HG02870 (cell line): ENCODE measurements at regions not wholly inside any gene's neighbourhood (a gene's known extent, or its start where the extent isn't known, plus 50 kb on each side); places are given as distances from the start of the nearest gene placed in this dataset.

Experiments used
- ATAC-seq: cut with Tn5 transposase; IDR thresholded peaks from one replicate; pipeline ENCODE4 v1.9.1; 2021; ENCODE audit warnings: mild to moderate bottlenecking, moderate library complexity; ENCODE audit not compliant: unreplicated experiment

- no peak for ATAC-seq
Measured at GRCh38 chr4:175946472-175947116, 119.0 kb upstream of the WDR17 start.

GRCh38 chr4:175947117-175947722 is 118.4 kb upstream of the WDR17 start:
- ATAC-seq, result no peak

GRCh38 chr4:175951794-175952193 is 113.8 kb upstream of the WDR17 start:
- ATAC-seq, result no peak

DNA sequence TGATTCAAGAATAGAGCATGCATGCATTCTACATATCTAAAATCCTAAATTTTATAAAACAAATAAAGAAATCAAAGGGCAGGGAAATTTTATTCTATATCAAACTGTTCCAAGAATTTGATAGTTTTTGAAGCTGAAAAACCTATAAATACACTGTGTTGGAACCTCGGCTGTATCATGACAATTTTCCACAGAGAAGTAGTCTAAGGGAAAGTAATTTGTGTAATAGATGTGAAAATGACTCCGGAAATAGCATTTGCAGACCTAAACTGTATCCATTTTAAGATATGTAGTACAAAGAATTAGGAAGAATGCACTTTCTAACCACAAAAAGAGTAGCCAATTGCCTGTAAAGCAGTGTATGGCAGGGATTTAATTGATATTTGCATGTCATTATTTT is 112.5 kb upstream of the WDR17 start:
- no peak for ATAC-seq

GRCh38 chr4:175953960-175954521 is 111.6 kb upstream of the WDR17 start:
- ATAC-seq, result peak; percentile 88

- no peak for ATAC-seq
Measured at GRCh38 chr4:175954685-175955084, 111.0 kb upstream of the WDR17 start.

GRCh38 chr4:175961604-175962003 is 104.0 kb upstream of the WDR17 start:
- peak; percentile 77 for ATAC-seq

GRCh38 chr4:175970072-175970471 is 95.6 kb upstream of the WDR17 start:
- no peak for ATAC-seq

GRCh38 chr4:175970724-175971123 is 94.9 kb upstream of the WDR17 start:
- no peak for ATAC-seq

GRCh38 chr4:175971388-175972179 is 94.1 kb upstream of the WDR17 start:
- ATAC-seq, result no peak

GRCh38 chr4:175973027-175973923 is 92.4 kb upstream of the WDR17 start:
- no peak for ATAC-seq

DNA sequence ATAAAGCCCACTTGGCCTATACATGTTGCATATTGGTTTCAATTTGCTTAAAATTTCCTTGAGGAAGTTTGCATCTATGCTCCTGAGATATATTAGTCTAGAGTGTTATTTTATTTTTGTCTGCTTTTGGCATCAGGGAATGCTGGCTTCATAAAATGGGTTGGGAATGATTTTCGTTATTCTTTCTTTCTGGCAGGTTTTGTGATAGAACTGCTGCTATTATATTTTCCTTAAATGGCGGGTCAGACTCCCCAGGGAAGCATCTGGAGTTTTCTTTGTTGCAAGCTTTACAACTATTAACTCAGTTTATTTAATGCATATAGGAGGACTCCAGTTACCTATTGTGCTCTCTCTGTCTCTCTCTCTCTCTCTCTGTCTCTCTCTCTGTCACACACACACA is 82.0 kb upstream of the WDR17 start:
- ATAC-seq, result no peak

GRCh38 chr4:175986668-175987067 is 79.0 kb upstream of the WDR17 start:
- no peak for ATAC-seq

- ATAC-seq, result no peak
Measured at GRCh38 chr4:175988511-175988910, 77.1 kb upstream of the WDR17 start.

GRCh38 chr4:175996206-175996605 is 69.4 kb upstream of the WDR17 start:
- ATAC-seq, result no peak

DNA sequence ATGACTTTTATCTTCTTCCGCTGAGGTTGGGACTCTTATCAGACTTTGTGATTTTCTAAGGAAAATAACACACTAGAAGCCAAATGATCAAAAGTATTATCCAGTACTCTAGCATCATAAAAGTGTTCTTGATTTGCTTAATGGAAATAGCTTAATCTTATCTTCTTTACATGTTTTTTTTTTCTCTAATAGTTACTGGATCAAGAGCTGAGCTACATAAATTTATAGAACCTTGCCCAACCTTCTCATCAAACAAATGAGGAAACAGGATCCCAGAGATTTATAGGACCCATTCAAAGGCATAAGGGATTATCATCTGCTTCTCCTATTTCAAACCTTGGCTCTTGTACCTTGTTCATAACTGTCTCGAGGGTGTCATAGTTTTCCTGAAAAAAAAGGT is 68.3 kb upstream of the WDR17 start:
- no peak for ATAC-seq

DNA sequence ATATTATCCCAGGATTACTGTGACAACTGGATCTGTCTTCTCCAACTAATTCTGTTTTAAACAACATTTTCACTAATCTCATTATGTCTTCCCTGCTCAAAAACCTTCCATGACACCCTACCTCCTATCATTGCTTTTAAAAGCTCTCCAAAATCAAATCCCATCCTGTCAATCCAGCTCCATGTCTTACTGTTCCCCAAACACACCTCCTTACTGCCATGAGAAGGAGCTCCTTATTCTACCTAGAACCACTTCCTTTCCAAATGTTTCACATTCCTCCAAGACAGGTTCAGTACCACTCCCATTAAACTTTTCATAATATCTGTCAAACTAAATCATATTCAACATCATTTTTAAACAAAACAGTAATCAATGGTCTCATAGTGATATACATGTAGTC is 66.9 kb upstream of the WDR17 start:
- ATAC-seq, result no peak

DNA sequence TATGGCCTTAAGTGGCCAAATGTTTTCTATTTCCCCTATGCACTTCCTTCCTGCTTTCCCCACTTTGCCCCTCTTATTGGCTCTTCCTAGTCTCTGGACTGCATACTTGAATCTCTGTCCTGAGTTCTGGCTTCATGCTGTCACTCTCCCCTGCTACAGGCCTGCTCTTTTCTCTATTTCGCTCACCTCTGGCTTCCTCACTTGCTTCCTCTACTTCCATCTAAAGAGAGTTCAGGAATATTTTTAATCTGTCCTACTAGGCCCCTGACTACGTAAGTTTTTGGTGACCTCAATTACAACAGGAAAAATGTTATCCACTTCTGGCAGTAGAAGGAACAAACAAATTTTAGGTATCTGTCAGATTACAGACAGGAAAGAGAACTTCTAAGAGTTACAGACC is 65.7 kb upstream of the WDR17 start:
- no peak for ATAC-seq

DNA sequence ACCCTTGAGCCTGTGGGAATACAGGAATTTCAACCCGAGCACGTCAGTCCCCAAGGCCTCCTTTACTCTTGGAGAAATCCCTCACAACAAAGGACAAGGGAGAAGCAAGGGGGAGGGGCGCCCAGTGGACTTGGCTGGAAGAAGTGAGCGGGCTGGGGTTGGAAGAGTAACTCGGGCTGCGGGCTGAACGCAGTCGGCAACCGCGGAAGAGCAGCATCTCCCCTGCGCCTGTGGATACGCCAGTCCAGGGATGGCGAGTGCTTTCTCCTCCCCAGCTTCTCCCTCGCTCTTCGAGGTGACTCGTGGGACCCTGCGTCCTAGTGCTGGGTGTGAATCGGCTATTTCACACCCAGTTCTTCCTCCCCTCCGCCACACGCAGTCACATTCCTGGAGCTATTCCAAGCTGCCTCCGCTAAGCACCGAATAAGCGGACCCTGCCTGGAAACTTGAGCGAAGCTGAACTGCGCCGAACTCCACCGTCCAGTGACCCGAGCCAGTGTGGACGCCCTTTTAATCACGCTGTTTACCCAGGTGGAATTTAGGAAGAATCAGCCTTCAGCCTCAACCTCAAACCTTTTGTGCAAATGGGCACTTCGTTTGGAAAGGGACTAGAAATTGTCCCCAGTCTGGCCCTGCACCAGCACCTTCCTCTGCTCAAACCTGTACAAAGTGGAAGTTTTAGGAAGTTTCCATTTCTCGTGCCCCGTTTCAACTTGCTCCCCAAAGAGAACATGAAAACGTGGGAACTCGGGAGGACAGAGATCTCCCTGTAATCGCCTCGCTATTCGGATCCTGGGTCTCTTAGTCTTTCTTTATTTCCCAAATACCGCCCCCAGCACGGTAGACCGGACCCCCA is 64.3 kb upstream of the WDR17 start:
- ATAC-seq, result no peak
